Right lobe of liver (tissue), 4 donors: ENCODE measurements at regions not wholly inside any gene's neighbourhood (a gene's known extent, or its start where the extent isn't known, plus 50 kb on each side); places are given as distances from the start of the nearest gene placed in this dataset.

ENCODE experiments used
- CTCF ChIP-seq, 4 donors: fragments of 200-600 bp in 3 of 4; fragments of 450-650 bp in 1 of 4; IDR thresholded peaks; one replicate each; pipeline versions ENCODE4 v1.5.1 to v1.8.0; 2016 to 2022; ENCODE audit warnings: antibody characterized with exemption in 4 of 4, mild to moderate bottlenecking in 2 of 4
- POLR2A ChIP-seq: fragments of 450-650 bp; IDR thresholded peaks from one replicate; pipeline ENCODE4 v1.6.1; 2017; ENCODE audit warnings: antibody characterized with exemption, mild to moderate bottlenecking
- donor health status: DM: no; HTN: no; CAD: no.
- donor health status: DM: no; HTN: no; CAD: no.
- donor health status: DM: no; HTN: yes; CAD: no.

GRCh38 chr12:97977870-97978405 is 515.3 kb downstream of the RMST start:
- TF ChIP-seq CTCF (IDR thresholded peaks at IDR 0.05) (no peak), POLR2A (no peak)
